RKO (cell line): ENCODE measurements at regions not wholly inside any gene's neighbourhood (a gene's known extent, or its start where the extent isn't known, plus 50 kb on each side); places are given as distances from the start of the nearest gene placed in this dataset.
"Not testable (repeated sequence)": the region's sequence is repeated elsewhere in the genome, so short reads cannot be mapped to it uniquely, and the experiment has no call there.

ENCODE experiments used
- DNase-seq: peaks from one replicate; pipeline ENCODE4 v3.0.0-alpha.2; 2016; ENCODE audit warnings: low spot score

DNA sequence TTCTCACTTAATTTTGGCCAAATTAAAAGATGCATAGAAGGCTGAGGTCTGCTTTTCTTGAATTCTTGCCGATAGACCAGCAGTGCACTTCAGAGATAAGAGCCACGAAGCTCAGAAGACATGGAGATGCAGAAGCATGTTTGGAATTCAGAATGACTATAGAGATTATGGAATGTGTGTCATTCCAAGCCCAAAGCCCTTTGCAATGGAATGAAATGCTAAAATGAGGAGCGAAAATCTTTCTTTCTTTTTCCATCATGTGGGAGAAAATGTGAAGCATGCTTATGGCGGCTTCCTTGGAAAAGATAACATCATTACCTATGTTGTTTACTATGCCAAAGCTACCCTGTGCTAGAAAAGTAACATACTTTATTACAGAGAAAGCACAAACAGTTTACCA is 257.0 kb upstream of the RNF32 start:
- no peak for DNase-seq

DNA sequence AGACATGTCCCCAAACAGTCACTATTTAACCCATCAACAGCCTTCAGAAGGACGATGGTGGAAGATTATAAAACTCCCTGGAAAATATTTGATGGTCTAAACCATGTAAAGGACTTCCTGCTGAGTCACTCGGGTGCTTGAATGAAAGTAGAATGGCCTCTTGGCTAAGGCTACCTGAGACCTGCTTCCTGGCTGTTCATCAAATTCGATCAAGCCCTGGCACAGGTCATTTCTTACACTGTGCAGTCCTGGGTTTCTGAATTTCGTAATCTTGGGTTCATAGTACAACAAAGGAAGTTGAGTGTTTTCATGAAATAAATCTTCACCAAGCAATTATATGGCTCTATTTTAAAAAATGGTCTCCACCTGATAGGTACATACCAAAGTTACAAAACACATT is 260.3 kb upstream of the RNF32 start:
- DNase-seq: no peak

DNA sequence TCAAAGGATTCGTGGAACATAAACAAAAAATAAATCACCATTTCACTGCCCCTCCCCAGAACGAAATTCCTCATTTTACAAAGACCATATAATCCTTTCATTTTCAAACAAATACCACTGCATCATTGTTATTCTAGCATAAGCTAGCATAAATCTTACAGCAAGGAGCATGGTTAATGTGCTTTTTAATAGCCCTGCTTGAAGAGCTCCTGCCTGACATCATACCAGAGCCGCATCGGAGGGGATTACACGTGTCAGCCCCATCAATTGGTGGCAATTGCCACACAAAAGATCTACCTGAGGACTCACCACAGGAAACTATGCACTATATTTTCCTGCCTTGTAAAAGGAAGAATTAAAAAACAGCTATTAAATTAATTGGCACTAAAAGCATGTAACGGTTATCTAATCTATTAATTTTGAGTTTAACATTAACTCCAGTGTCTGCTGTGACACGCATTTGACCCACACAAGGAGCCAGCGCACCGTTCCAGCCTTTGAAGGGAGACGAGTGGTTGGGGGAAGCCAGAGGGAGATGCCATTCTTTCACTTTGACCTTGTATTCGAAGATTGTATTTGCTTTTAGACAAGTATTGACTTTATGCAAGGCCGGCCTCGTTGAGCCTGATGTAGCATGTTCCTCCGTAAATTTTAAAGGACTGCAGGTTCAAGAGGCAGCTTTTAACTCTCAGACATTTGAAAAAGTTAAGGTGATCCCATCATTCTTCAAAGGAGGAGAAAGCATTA is 261.1 kb upstream of the RNF32 start:
- no peak for DNase-seq

DNA sequence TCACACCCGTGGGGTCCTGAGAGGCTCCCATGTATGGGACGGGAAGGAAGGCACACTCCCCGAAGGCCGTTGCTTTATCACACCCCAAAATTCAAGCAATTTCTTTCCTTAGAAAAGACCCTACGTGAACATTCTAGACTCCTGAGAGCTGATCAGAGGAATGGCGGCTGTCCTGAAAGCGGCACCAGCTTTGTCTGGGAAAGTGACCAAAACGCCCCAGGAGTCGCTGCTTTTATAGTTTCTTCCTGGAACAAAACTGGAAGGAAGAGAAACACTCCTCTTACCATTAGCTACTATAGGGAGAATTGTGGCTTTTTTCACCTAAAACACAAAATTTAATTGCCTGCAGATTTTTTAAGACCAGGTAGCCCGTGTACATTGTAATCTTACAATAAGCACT is 261.8 kb upstream of the RNF32 start:
- no peak for DNase-seq

DNA sequence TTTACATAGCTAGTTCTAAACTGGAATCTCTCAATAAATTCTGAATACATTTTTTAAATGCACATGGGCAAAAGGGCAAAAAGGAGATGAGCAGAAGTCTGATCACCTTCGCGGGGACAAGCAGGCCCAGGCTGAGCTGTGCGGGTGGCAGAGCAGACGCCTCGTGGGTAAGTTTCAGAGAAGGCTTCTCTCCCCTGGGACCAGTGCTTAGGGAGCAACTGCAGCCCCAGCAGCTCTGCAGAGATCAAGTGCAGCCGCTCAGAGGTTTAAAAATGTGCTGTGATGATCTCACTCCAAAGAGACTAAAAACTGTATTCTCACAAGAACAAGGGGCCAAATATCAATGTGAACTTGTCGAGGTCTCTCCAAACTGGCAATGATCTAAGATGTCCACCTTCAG is 264.3 kb upstream of the RNF32 start:
- no peak for DNase-seq

DNA sequence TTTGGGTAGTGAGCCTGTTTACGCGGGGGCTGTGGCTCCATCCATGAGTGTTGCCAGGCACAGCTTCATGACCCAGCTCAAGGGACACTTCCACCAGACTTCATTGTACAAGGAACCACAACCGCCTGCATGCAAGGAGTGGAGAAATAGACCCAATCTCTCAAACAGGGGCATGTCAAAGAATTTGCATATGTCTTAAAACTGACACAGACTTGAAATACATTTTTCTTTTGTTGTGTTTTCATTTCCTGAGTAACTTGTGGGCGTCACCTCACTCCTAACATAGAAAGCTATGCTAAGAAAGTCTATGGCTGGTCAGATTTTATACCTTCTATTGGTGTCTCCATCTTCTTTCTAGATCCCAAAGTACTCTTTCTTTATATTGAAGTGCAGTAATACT is 266.2 kb upstream of the RNF32 start:
- DNase-seq: no peak

DNA sequence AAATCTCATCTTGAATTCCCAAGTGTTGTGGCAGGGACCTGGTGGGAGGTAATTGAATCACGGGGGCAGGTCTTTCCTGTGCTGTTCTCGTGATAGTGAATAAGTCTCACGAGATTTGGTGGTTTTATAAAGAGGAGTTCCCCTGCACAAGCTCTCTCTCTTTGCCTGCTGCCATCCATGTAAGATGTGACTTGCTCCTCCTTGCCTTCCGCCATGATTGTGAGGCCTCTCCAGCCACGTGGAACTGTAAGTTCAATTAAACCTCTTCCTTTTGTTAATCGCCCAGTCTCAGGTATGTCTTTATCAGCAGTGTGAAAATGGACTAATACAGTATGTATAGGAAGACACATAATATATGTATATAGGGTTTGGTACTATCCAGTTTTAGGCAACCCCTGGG is 270.6 kb upstream of the RNF32 start:
- not testable (repeated sequence) for DNase-seq

DNA sequence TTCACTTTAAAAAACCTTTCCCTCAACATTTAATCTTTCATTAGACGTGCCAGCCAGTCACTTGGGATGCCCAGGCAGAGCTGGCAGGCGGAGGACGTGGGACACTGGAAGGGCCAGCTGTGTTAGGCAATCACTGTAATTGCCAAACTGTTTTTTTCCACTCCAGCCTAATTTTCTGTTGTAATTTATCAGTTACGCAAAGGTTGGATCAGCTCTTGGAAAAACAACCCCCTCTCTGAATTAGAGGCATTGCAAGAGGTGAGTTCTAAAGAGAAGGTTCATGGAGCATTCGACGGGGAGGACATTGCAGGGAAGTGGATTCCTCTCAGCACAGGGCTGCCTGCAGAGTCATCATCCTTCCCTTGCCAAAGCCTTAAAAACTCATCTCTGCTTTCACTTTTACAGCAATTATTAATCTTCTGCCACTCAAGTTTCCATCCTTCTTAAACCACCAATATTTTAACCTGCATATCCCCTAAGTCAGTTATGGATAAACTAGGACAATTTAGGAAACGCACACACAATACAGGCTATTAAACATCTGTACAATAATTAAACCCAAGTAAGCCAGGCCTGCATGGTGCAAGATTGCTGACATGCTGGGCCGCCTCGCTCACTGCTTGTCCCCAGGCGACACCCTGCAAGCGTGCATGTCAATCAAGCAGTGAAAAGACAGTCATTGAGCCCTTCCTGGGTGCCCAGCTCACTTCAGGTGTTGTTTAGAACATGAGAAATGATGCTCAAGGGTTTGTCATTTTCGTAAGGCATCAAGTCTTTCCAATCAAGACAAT is 272.3 kb upstream of the RNF32 start:
- DNase-seq: no peak

DNA sequence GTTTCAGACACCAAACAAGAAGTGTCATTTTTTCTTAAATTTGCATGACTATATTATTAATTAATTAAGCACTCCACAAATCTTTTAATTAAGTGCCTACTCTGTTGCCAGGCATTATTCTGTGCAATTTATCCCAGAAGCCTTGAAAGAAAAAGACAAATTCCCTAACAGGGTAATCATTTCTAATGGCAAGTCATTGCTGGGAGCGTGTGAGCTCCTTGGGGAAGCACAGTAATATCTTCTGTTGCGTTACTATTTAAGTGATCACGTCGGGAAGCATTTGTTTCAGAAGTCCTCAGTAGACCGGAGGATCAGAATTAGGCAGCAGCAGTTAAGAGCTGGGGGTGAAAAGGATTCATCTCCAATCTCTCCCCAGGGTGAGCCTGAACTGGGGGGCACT is 276.8 kb upstream of the RNF32 start:
- no peak for DNase-seq

DNA sequence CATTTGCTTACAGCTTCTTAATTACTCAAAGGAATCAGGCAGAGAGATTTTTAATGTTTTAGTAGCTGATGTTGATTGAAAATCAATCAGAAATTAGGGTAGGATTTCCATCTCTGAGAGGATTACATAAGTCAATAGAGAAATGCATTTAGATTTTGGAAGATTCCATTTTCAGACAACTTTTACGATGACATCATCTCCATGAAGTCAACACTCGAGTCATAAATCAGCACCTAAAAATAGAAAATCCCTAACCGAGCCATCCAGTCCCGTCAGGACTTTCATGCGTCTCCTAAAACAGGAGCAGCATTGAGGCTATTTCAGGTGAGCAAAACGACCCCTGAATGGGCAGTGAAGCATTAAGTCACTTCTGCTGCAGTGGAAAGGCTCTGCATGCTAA is 279.7 kb upstream of the RNF32 start:
- no peak for DNase-seq

DNA sequence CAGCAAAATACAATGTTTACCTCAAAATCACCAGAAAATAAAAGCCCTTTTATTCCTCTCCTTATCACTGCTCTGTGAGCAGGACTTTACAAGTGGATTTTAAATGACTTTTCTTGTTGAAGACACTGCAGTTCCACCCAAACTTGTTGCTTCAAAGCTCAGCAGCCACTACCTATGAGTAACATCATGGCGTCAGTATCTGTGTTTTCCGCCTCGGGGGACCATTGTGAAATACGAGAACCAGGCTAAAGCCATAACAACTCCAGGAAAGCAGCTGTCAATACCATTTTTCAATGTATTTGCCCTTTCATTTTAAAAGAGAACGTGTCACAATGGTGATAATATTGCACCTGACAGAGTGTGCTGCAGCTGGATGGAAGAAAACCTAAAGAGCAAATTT is 284.0 kb upstream of the RNF32 start:
- DNase-seq: no peak

DNA sequence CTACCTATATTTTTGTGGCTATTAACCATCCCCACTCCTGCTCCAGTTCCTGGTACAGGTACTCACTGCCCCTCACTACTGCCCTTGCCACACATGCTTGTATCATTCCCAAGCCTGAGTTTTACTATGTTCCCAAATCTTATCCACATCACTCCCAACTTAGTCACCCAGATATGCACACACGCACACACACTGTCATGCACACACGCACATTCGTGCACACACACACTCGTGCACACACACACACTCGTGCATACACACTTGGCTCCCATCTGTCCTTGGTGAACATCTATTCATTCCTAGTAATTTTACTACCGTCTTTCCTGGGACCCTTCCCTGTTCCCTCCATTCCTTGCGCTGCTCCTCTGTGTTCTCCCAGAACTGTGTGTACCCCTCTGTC is 287.2 kb upstream of the RNF32 start:
- no peak for DNase-seq

DNA sequence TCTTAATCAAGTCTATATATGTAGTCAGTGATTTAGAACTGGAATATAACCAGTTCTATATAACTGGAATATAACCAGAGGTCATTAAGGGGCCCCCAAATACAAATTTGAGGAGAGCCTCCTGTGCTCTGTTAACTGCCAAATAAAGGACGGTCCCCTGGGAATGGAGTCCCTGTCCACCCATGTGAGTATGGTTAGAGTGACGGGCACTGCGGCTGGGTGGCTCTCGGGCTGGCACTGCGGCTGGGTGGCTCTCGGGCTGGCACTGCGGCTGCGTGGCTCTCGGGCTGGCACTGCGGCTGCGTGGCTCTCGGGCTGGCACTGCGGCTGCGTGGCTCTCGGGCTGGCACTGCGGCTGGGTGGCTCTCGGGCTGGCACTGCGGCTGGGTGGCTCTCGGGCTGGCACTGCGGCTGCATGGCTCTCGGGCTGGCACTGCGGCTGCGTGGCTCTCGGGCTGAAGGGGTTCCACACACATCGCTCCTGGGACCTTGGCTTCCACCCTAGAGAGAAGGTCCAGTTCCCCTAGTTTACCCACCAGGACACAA is 292.8 kb upstream of the RNF32 start:
- DNase-seq: not testable (repeated sequence)

DNA sequence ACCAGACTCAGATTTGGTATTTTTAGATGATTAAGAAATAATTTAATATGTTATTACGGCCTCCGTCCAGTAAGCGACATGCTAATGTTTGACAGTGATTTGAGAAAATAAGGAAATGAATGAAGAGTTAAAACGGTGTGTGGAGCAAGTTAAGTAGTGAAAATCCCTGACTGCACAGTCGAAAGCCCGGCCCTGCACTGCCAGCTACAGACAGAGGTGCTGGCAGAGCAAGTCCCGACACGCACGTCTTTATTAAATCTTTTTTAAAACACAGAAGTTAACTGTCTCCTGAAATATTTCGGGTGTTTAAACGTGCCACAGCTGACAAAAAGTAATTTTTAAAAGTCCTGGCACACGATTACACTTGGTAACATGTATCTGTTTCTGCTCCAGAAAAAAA is 293.4 kb upstream of the RNF32 start:
- DNase-seq: no peak

DNA sequence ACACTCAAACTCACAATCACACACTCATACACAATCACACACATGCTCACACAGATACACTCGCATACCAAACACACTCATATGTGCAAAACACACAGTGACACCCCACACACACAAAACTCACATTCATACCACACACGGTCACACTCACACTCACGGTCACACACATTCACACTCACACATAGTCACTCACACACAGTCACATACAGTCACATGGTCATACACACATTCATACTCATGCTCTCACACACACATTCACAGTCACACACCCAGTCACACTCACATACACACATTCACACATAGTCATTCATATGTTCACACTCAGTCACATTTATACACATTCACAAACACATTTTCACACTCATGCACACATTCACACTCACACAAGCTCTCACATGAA is 296.0 kb upstream of the RNF32 start:
- no peak for DNase-seq

DNA sequence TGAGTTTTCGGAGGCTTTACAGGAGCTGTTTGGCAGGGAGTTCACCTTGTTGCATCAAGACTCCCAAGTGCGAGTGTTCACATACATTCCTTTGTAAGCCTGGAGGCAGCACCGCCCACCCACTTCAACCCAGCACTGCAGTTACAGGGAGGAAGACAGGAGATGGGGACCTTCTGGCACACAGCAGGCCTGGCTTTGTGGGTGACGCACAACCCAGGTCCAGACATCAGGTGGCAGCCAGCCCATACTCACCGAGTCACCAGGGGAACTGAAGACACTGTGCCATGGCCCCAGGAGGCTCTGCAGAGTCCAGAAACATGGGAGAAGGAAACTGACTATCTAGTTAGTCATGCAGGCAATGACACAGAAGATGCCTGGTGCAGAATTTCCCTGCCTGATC is 305.9 kb upstream of the RNF32 start:
- DNase-seq: peak; percentile 61

DNA sequence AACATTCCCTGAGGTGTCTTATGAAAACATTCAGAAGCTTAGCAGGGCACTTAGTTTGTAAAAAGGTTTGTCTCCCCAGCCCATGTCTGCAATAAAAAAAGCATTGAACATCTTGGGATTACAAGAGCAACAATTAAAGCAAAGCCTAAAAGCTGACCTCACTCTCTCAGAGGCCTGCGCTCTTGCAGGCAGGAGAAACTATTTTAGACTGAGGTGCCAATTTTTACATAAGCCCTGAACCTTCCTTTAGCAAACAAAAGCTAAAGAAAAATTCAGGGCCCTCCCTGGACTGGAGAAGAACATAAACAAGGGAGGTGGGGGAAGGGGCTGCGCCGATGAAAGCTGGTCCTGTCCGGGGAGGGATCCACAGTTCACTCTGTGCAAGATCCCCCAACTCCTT is 312.7 kb upstream of the RNF32 start:
- no peak for DNase-seq

DNA sequence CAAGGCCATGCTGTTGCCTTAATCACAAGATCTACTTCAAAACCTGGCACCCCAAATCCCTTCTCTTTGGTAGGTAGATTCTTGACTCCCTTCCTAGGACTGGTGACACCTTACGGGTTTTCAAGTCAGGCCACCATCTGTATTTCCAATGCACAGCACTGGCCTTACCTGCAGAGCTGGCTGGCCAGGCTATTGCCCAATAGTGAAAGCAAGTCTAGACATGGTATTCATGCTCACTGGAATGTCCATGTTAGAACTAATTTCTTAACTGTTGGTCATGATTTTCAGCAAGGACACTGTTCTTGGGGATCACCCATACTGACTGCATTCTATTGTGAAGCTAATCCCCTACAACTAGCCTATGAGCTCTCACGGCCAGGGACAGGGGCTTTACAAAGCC is 313.1 kb upstream of the RNF32 start:
- DNase-seq: no peak

DNA sequence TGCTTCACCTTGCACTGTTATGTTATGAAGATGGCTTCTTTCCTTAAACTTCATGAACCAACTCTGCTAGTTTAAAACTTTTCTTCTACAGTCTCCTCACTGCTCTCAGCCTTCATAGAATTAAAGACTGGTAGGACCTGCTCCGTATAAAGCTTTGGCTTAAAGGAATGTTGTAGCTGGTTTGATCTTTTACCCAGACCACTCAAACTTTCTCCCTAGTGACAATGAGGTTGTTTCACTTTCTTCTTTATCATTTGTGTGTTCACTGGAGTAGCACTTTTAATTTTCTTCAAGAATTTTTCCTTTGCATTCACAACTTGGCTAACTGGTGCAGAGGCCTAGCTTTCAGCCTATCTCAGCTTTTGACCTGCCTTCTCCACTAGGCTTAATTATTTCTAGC is 316.4 kb upstream of the RNF32 start:
- DNase-seq: no peak

DNA sequence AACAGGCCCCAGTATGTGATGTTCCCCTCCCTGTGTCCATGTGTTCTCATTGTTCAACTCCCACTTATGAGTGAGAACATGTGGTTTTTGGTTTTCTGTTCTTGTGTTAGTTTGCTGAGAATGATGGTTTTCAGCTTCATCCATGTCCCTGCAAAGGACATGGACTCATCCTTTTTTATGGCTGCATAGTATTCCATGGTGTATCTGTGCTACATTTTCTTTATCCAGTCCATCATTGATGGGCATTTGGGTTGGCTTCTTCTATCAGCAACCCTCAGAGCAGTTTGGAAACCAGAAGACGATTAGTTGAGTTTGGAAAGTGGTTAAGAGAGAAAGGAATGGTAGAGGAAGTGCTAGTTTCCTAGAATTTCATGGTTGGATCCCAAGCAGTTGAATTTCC is 319.1 kb upstream of the RNF32 start:
- DNase-seq: not testable (repeated sequence)

DNA sequence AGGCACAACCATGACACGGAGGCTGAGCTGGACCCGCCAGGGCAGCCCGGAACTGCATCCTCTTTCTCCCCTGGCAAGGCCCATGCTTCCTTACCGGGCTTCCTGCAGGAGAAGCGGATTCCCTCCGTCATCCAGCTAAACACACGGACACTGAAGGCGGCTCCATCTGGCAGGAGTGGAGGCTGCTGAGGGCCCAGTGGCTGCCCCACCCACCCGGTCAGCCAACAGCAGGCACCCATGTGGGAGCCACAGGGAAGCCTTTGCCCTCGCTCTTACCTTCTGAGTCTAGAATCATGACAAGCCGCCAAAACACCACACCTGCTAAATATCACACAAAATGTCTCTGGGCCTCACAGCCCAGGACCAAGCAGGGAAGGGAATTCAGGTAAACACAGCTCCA is 321.6 kb upstream of the RNF32 start:
- DNase-seq: no peak

DNA sequence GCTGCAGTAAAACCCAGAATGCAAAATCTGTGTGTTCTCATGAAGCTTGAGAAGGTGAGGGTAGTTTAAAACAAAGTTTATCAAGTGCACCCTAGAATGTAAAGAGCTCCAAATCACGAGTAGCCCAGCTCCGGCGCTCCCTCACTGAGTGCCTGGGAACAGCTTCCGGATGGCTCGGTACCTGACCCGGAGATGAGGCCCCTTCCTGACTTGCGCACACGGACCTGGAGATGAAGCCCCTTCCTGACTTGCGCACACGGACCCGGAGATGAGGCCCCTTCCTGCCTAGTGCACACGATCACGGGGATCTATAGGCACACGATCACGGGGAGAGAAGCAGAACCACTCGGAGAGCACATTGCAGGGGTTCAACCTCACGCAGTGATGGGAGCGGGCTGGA is 322.1 kb upstream of the RNF32 start:
- DNase-seq: no peak

DNA sequence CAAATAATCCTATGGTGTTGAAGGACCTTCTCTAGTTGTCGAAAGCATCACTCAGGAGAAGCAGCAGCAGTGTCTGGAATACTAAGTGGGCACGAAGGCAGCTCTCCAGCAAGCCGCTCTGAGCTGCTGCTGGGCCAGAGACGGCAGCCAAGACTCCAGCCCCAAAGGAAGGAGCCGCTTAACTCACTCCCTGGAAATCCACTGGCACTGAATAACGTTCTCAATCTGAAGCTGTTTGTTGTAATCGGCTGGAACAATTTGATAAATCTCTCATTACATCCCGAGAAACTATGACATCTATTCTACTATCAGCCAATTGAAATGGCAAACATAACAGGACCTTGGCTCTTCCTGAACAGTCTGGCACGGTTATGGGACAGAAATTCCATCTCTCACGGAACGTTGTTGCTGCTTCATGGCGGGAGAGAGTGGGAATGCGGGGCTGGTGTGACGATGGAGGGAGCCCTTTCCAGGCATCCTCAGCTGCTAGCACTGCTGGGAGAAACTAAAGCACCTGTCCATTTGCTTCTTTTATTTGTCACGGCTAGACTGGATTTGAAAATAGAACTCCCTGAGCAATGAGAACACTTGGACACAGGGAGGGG is 331.5 kb upstream of the RNF32 start:
- DNase-seq: no peak
